ENCODE measurements at regions not wholly inside any gene's neighbourhood (a gene's known extent, or its start where the extent isn't known, plus 50 kb on each side); places are given as distances from the start of the nearest gene placed in this dataset.

DNA sequence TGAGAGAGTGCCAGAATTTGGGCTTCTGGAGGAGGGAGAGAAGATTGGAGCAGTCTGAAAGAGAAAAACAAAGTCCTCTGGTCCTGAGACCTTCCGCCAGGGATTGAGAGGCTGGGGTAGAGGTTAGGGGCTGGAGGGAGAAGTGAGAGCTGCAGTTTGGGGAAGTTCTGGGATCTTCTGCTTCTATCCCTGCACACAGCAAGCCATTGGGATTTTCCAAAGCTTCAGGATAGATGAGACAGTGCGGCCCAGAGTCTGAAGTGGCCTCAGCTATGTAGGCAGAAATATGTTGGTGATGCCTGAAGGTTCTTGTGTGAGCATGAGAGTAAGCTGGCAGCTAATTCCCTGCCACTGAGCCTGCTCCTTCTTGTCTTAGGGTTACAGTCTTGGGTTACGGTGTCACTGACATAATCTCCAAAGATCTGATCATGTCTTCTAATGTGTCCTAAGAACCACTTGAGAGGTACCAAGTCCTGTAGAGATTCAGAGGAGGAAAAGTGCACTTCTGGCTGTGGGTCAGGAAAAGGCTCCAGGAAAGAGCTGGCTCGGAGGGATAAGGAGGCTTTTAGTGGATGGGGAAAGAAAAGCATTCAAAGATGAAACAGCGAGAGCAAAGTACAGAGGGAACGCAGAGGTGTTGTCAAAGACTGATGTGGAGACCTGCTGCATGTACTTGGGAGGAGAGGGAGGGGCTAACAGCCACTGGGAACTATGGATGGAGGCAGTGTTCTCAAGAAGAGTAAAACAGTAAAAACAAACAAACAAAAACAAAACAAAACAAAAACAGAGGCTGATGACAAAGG lies 131.1 kb upstream of the MYLIP start:
- TF ChIP-seq POLR2A (IDR thresholded peaks at IDR 0.05; ENCODE audit: borderline replicate concordance, extremely low read depth, insufficient read depth, insufficient read length): no peak
- TF ChIP-seq CTCF (IDR thresholded peaks at IDR 0.05 in 2 of 3, conservative IDR thresholded peaks at IDR 0.05 in 1 of 3; ENCODE audit: borderline replicate concordance in 1 of 3, insufficient read depth in 1 of 3, low read depth in 2 of 3, low read length in 2 of 3): no peak
